ENCODE measurements at regions not wholly inside any gene's neighbourhood (a gene's known extent, or its start where the extent isn't known, plus 50 kb on each side); places are given as distances from the start of the nearest gene placed in this dataset.

DNA sequence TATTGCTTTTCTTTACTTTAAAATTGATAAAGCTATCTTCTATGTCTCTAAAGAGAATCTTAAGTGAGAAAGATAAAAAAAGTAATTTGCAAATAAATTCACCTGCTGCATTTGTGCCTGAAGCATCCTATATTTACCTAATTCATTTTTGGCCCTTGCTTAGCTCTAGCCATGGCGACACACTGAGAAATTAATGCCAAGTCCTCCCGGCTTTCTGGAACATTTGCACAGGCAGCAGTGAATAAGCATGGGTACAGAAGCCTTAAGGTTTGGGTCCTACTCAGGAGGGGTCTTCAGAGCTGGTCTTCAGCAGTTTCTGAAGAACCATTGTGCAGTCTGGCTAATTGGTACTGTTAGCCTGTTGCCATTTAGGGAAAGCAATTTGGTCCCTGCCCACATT, 73.9 kb upstream of the ZEB2 start:
- DNase-seq, result no peak
- Histone ChIP-seq H3K27me3 (ENCODE audit: insufficient read depth, low read depth, severe bottlenecking) (no peaks in the 10 kb centered on the region), H3K4me3 (ENCODE audit: low read depth, low read length) (no peak overlapping the region), H3K36me3 (no peaks in the 10 kb centered on the region), H3K9me3 (ENCODE audit: severe bottlenecking) (no peaks in the 10 kb centered on the region), H3K27ac (no peak overlapping the region)
- TF ChIP-seq, protein P1, sequence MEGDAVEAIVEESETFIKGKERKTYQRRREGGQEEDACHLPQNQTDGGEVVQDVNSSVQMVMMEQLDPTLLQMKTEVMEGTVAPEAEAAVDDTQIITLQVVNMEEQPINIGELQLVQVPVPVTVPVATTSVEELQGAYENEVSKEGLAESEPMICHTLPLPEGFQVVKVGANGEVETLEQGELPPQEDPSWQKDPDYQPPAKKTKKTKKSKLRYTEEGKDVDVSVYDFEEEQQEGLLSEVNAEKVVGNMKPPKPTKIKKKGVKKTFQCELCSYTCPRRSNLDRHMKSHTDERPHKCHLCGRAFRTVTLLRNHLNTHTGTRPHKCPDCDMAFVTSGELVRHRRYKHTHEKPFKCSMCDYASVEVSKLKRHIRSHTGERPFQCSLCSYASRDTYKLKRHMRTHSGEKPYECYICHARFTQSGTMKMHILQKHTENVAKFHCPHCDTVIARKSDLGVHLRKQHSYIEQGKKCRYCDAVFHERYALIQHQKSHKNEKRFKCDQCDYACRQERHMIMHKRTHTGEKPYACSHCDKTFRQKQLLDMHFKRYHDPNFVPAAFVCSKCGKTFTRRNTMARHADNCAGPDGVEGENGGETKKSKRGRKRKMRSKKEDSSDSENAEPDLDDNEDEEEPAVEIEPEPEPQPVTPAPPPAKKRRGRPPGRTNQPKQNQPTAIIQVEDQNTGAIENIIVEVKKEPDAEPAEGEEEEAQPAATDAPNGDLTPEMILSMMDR (IDR thresholded peaks at IDR 0.05; ENCODE audit: low read depth, low read length), result no peak

- H3K27me3 ChIP-seq (ENCODE audit: insufficient read depth, low read depth, severe bottlenecking), result no peaks in the 10 kb centered on the region
- H3K4me3 ChIP-seq (ENCODE audit: low read depth, low read length), result no peak overlapping the region
- TF ChIP-seq, protein P1 (IDR thresholded peaks at IDR 0.05; ENCODE audit: low read depth, low read length), result no peak
- no peaks in the 10 kb centered on the region for H3K9me3 ChIP-seq (ENCODE audit: severe bottlenecking)
- no peak overlapping the region for H3K27ac ChIP-seq
- no peaks in the 10 kb centered on the region for H3K36me3 ChIP-seq
- DNase-seq, result no peak
Observed at GRCh38 chr2:144592500-144593256, 72.8 kb upstream of the ZEB2 start.

DNA sequence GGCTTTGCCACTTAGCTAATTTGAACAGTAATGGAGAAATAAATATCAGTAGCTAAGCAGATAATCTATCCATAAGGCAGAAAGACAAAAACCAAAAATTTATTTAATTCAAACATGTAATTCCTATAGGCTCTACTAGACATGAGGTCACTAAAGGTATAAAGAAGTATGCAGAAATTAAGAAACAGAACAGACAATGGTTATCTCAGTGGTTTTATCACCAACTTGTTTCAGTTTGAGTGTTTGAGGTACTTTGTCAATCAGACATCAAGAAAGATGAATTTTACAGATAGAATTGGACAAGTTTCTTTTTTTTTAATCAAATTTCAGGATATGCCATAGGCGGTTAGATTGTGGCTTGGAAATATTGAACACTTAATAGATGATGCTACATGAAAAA, 67.4 kb upstream of the ZEB2 start:
- no peak for DNase-seq
- no peaks in the 10 kb centered on the region for H3K27me3 ChIP-seq (ENCODE audit: insufficient read depth, low read depth, severe bottlenecking)
- TF ChIP-seq, protein P1 (IDR thresholded peaks at IDR 0.05; ENCODE audit: low read depth, low read length), result no peak

GRCh38 chr2:144586476-144586875, 66.6 kb upstream of the ZEB2 start:
- DNase-seq, result no peak
- Histone ChIP-seq H3K9me3 (ENCODE audit: severe bottlenecking) (no peaks in the 10 kb centered on the region), H3K36me3 (no peaks in the 10 kb centered on the region), H3K4me3 (ENCODE audit: low read depth, low read length) (no peak overlapping the region), H3K27ac (no peak overlapping the region), H3K27me3 (ENCODE audit: insufficient read depth, low read depth, severe bottlenecking) (no peaks in the 10 kb centered on the region)
- TF ChIP-seq, protein P1 (IDR thresholded peaks at IDR 0.05; ENCODE audit: low read depth, low read length), result no peak

More for the DNA sequence above, 67.4 kb upstream of the ZEB2 start:
- Histone ChIP-seq H3K9me3 (ENCODE audit: severe bottlenecking) (no peaks in the 10 kb centered on the region), H3K36me3 (no peaks in the 10 kb centered on the region), H3K27ac (no peak overlapping the region), H3K4me3 (ENCODE audit: low read depth, low read length) (no peak overlapping the region)

DNA sequence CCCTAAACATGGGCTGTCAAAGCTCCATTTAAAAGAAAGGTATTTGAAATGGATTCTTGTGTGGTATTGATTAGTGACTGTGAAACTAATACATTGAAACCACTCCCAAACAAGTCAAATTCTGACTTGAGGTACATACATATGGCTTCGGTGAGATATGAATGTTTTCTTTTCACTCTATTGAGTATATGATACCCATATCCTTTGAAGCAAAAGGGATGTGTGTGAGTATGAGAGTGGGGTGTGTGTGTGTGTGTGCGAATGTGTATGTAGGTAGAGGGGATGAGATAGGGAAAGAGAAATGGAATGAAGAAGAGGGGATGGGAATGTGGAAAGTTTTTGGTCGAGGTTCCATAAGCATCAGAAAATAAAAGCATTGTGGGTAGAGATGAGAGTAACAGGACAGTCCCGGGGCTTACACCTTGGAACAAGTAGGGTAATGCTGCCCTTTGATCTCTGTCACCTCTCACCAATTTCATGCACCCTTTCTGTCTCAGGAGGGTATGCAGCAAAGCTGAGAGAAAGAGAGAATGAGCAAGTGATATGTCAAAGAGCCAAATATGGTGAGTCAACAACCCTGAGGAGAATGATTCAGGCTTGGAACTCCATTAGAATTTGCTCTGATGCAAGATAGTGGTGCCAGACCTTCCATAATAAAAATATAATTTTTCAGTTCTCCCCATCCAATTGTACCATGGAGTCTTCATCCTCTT, 64.0 kb upstream of the ZEB2 start:
- no peak overlapping the region for H3K27ac ChIP-seq
- no peaks in the 10 kb centered on the region for H3K36me3 ChIP-seq
- no peak for DNase-seq
- H3K27me3 ChIP-seq (ENCODE audit: insufficient read depth, low read depth, severe bottlenecking), result no peaks in the 10 kb centered on the region
- no peaks in the 10 kb centered on the region for H3K9me3 ChIP-seq (ENCODE audit: severe bottlenecking)
- no peak overlapping the region for H3K4me3 ChIP-seq (ENCODE audit: low read depth, low read length)
- TF ChIP-seq, protein P1 (IDR thresholded peaks at IDR 0.05; ENCODE audit: low read depth, low read length), result no peak

All from WERI-Rb-1 (cell line).